Medulla oblongata (tissue), 1 donor: ENCODE measurements at regions not wholly inside any gene's neighbourhood (a gene's known extent, or its start where the extent isn't known, plus 50 kb on each side); places are given as distances from the start of the nearest gene placed in this dataset.
"Not testable (repeated sequence)": the region's sequence is repeated elsewhere in the genome, so short reads cannot be mapped to it uniquely, and the experiment has no call there.

Source experiments
- DNase-seq: peaks from one replicate; pipeline ENCODE4 v3.0.0-alpha.2; 2015; ENCODE audit errors: extremely low spot score

GRCh38 chr6:95660544-95660943, 83.2 kb downstream of the MANEA start:
- DNase-seq, result no peak

GRCh38 chr6:95670011-95670463, 92.7 kb downstream of the MANEA start:
- no peak for DNase-seq

- DNase-seq, result no peak
Measured at GRCh38 chr6:95676011-95676628, 98.8 kb downstream of the MANEA start.

DNA sequence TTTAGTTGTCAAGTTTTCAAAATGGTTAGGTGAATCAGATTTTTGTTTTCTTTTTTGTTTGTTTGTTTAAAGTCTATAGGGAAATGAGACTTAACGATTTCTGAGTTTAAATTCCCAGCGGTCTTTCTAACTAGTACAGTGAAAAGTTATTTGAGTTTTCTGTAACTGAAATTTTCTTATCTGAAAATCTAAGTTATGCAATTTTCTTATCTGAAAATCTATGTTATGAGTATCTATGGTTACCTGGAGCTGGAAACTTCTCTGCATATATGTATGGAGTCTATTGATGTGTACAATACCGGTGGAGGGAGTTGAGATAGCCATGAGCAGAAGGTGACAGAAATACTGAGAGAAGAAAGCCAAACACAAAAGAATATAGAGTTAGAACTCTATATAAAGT, 102.6 kb downstream of the MANEA start:
- no peak for DNase-seq

DNA sequence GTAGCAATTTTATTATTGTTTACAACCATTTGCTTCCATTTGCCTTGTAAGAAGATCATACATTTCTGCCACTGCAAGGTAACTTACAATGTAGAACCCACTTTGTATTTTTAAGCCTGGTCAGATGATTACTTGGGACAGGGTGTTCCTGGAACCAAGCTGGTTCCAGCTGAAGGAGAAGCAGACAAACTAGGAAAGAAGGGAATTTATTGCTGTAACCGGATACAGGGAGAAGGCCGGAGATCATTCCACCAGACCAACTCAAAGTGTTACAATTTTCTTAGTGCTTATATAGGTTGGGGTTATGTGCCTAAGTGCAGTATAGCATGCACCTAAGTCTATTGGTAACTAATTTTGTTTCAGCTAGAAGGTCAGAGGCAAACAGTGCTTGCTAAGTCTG, 104.4 kb downstream of the MANEA start:
- DNase-seq, result no peak

DNA sequence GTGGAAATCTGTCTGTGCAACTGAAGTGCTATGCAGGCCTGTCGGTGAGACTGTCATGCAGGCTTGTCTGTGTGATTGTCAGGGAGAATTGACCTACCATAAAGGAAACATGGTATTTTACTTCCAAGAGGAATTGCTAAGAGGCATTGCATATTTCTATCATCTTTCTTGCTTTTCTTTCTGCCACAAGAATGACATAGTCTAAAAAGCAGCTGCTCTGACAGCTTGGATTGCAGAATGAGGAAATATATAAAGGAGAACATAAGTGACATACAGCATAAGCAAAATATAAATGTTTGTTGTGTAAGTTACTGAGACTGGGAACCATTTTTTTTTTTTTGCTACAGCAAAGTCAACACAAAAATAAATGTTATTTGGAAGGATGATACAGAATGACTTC, 105.1 kb downstream of the MANEA start:
- no peak for DNase-seq

GRCh38 chr6:95685822-95686221, 108.5 kb downstream of the MANEA start:
- no peak for DNase-seq

DNA sequence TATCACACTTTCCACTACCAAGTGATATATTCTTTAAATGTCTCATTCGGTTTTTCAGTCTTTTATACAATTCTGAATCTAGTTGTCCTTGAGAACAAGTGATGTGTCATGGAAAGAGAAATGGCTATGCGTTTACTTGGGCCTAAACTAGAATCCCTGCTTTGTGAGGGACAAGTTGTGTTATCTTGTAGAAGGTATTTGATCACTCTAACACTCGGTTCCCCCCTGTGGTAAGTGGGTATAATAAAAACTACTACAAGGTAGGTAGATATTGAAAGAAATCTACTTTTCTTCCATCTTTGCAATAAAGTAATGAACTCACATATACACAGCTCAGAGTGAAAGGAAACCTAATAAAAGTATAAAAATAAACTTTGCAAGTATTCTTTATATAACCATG, 108.9 kb downstream of the MANEA start:
- DNase-seq, result no peak

DNA sequence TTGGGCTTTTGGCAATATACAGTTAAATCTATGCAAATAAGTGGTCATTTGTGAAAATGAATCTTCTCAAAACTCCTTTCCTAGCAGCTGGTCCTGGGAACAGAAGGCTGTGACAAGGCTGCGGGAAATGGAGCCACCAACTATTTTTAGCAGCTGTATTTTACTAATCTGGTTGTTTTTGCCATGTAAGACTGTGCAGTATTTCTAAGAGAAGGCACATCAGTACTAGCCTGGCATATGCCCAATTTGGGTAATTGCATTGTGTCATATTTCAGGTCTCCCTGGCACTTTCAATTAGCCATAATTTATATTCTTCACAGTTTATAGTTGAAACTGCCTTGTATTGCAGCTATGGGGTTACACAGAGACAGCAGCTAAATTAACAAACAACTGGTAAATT, 109.6 kb downstream of the MANEA start:
- DNase-seq, result no peak

GRCh38 chr6:95687839-95688238, 110.5 kb downstream of the MANEA start:
- no peak for DNase-seq

GRCh38 chr6:95690328-95690727, 113.0 kb downstream of the MANEA start:
- no peak for DNase-seq

GRCh38 chr6:95693108-95693507, 115.8 kb downstream of the MANEA start:
- DNase-seq, result no peak

DNA sequence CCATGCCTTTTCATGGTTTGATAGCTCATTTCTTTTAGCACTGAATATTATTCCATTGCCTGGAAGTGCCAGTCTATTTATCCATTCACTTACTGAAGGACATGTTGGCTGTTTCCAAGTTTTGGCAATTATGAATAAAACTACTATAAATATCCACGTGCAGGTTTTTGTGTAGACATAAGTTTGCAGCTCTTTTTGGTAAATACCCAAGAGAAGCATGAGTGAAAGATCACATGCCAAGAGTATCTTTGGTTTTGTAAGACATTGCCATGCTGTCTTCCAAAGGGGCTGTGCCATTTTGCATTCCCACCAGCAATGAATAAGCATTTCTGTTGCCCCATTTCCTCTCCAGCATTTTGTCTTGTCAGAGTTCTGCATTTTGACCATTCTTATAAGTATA, 120.9 kb downstream of the MANEA start:
- DNase-seq, result no peak

- DNase-seq, result no peak
Measured at GRCh38 chr6:95723638-95724037, 146.3 kb downstream of the MANEA start.

DNA sequence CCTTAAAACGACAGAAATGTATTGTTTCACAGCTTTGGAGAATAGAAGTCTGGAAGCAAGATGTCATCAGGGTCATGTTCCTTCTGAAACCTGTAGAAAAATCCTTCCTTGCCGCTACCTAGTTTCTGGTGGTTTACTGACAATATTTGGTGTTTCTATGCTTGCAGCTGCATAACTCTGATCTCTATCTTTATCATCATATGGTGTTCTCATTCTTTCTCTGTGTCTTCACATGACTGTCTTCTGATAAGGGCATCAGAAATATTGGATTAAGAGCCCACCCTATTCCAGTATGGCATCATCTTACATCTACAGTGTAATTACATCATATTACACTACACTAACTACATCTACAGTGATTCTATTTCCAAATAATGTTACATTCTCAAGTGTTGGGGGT, 148.0 kb downstream of the MANEA start:
- no peak for DNase-seq

GRCh38 chr6:95740157-95740556, 162.8 kb downstream of the MANEA start:
- DNase-seq, result no peak

DNA sequence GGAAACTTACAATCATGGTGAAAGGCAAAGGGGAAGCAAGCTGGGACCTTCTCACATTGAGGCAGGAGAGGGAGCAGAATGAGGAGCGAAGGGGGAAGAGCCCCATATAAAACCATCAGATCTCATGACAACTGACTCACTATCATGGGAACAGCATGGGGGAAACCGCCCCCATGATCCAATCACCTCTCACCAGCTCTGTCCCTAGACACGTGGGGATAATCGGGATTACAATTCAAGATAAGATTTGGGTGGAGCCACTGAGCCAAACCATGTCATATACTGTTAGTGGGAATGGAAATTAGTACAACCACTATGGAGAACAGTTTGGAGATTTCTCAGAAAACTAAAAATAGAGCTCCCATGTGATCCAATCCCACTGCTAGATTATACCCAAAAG, 163.7 kb downstream of the MANEA start:
- DNase-seq, result no peak

DNA sequence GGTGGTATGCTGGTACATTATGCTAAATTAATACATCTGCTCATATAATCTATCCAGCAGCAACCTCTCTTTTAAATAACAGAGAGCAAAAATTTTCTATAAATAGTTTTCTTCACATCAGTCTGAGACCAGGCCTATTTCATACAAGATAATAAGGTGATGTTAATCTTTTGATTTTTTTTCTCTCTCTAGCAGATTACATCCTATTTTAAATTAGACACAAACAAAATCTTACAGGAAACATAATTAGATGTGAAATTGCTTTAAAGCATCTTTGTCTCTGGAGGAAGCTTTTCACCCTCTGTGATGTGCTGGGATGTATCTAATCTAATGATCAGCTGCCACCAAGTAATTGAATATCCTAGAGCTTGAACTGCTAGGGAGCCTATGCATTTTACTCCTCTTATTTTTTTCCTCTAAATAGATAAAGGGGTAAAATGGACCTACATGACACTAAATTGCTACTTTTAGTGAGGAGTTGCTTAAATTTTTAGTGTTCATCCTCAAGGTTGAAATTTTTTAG, 165.5 kb downstream of the MANEA start:
- DNase-seq, result no peak

- no peak for DNase-seq
Measured at GRCh38 chr6:95743591-95743990, 166.3 kb downstream of the MANEA start.

- not testable (repeated sequence) for DNase-seq
Measured at GRCh38 chr6:95758236-95759069, 181.1 kb downstream of the MANEA start.

DNA sequence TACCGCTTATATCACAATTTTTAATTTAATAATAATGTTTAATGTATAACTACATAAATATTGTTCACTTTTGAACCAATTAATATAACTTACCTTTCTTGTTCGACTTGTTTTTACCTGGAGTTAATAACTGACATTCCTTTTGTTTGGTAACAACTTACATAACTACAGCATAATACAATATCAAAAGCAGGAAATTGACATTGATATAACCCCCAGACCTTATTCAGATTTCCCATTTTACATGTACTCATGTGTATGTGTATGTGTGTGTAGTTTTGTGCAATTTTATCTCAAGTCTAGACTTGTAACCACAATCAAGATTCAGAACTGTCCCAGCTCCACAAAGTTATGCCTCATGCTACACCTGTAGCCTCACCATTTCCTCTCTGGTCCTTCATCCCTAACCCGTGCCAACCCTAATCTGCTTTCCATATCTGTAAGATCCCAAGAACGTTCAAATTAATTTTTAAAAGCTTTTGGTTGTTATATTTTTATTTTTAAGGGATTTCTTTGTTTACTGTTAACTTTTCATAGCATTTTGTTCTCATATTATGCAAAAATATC, 190.6 kb downstream of the MANEA start:
- DNase-seq, result no peak

DNA sequence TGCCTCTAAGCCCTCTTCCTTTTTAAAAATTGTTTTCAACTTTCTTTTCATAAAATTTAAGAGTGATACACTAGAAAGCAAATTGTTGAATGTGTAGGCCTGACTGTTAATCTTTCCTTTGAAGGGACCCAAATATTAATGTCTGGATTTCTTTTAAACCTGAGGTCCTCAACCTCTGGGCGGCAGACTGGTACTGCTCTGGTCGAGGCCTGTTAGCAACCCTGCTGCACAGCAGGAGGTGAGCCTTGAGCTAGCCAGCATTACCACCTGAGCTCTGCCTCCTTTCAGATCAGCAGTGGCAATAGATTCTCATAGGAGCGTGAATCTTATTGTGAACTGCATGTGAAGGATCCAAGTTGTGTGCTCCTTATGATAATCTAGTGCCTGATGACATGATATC, 191.2 kb downstream of the MANEA start:
- DNase-seq, result no peak

GRCh38 chr6:95777338-95777737, 200.0 kb downstream of the MANEA start:
- no peak for DNase-seq
